ENCODE measurements at regions not wholly inside any gene's neighbourhood (a gene's known extent, or its start where the extent isn't known, plus 50 kb on each side); places are given as distances from the start of the nearest gene placed in this dataset.

DNA sequence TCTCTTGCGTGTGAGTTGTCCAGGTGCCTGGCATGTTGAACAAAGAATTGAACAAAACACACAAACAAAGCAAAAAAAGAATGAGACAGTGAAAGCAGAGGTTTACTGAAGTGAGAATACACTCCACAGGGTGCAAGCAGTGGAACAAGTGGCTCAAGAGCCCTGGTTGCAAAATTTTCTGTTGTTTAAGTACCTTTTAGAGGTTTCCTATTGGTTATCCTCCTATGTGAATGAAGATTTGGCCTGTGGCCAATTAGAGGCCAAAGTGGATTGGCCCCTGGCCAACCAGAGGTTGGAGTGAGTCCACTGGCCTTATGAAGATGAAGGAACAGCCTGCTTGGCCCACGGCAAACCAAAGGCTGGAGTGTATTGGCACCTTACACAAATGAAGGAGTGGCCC is 1188.5 kb upstream of the NRXN1 start:
- DNase-seq = peak; percentile 32 to 46

DNA sequence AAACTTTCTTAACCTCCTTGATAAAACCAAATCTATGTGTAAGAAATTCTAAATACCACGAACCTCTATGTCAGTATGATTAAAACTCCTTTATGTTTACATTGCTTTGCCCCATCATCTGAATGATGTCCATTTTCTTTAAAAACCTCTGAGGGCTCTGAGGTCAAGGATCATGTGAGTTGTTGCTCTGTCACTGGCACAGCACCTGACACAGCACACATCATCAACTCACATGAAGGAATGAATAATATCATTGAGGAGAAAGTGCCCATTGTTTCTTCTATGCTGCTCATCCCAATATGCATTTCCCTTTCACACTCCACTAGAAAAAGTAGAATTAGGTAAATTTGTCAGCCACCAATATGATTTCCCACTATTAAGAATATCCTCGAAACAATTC is 1178.7 kb upstream of the NRXN1 start:
- DNase-seq = no peak

DNA sequence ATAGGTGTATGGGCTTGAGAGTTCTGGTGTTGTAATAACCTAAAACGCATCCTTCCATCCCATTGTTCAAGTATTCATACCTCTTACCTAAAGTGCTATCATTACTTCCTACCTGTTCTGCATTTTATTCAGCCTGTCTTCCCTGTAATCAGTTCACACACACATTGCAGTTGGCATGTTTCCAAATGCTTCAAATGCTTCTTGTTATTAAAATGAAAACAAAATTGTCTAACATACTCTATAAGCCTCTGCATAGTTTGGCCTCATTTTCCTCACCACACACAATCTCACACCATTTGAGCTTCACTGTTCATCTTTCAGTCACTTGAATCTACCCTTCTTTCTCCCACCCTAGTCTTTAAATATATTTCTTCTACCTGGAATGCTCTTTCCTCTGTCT is 1178.2 kb upstream of the NRXN1 start:
- no peak for DNase-seq

DNA sequence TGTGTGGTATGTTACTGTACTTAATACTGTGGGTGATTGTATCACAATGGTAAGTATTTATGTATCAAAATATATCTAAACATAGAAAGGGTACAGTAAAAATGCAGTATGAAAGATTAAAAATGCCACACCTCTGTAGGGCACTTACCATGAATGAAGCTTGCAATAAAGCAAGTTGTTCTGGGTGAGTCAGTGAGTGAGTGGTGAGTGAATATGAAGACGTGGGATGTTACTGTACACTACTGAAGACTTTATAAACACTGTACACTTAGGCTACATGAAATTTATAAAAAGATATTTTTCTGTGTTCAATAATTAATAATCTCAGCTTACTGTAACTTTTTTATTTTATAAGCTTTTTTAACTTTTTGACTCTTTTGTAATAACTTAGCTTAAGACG is 1162.4 kb upstream of the NRXN1 start:
- no peak for DNase-seq

DNA sequence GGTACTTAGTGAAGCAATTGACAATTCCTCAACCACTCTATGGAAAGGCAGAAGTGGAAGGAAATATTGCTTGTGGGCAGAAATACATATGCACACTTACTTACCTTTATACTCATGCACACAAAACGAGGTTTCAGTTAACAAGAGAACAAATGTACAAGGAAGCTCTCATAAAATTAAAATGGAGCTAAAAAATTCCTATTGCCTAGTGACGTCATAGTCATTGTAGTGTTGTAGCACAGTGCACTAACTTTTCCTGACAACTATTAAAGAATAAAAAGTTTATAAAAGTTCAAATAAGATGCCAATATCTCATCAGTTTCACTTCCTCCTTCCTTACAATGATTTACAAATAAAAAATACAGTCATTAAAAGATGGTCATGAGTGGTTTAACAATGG is 1161.9 kb upstream of the NRXN1 start:
- DNase-seq = no peak

DNA sequence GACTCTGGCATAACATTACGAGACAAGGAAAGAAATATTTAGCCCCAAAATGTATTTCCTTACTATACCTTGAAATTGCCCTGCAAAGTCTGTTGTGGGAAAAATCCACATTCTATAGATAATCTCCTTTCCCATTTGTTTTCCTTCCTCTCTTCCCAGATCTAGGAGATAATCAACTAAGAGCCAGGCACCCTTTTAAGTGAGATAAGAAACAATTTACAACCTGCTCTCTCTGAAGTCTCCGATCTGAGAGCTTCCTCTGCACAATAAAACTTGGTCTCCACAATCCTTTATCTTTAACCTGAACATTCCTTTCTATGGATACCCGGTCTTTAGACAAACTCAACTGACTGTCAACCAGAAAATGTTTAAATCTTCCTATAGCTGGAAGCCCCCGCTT is 1160.7 kb upstream of the NRXN1 start:
- DNase-seq = no peak

DNA sequence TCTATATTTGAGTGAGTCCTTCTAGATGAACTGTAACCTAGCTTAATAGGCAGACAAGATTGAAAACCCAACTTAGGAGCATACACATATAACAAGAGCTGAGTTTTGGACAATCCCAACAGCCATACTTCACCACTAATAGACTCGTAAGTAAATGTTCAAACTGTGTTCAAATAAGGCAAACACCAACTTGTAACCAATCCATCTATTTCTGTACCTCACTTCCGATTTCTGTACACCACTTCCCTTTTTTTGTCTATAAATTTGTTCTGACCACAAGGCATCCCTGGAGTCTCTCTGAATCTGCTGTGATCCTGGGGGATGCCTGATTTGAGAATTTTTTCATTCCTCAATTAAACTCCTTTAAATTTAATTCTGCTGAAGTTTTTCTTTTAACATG is 1149.1 kb upstream of the NRXN1 start:
- DNase-seq = no peak

DNA sequence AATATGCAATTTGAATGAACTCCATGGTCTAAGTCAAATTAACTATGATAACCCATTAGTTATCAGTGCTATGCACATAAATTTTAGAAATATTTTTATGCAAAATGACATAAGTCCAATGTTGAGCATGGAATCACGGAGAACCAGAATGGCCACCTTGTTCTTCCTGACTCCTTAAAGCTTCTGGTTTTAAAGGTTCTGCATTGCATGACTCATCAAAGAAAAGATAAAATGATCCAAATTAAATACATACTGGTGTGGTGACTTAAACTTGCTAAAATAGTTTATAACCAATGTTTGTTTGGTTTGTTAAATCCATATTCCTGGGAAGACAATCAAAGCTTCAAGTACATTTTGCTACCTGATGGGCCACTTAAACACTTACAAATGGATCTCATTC is 1146.9 kb upstream of the NRXN1 start:
- DNase-seq = no peak

DNA sequence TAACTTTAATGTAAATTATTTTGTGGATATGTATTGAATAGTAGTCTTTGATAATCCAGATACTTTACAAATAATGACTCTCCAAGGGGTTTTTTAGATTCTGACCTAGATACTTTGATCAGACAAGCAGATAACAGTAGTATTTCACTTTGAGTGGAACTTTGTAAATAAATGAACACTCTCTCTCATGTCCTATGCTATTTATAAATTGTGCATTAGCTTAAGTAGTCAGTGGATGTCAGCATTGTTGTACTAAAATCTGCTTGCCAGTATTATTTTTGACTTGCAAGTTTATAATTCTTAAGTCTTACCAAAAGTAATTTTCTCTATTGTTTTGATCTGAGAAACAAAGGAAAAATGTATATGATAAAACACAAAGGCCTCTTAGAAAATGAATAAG is 1113.1 kb upstream of the NRXN1 start:
- DNase-seq = no peak

DNA sequence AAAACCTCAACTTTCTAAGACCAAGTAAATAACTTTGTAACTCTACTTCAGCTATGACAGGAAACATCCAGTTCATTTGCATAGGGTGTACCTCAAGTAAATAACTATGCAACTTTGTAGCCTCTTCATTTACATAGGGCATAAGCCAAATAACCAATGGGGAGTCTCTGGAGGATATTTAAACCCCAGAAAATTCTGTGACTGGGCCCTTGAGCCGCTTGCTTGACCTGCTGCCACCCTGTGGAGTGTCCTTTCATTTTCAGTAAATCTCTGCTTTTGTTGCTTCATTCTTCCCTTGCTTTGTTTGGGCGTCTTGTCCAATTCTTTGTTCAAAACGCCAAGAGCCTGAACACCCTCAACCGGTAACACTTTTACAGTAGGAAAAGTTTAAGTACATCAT is 1112.7 kb upstream of the NRXN1 start:
- DNase-seq = no peak

DNA sequence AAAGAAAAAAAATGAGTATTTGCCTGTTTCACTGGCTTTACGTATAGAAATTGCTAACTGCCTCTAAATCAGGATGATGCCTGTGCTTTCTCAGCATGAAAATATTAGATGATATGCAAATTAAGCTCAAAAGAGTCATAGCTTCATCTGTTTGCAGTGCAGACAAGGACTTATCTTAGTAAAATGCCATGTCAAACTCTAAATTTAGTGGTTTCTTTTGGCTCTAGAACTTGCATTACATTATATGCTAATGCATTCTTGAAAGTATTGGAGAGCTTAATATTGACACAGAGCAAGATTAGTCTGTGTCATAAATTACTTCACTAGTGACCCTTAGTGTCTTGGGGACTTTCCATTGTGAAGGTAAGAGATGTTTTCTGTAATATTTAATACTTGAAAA is 1109.1 kb upstream of the NRXN1 start:
- DNase-seq = no peak

DNA sequence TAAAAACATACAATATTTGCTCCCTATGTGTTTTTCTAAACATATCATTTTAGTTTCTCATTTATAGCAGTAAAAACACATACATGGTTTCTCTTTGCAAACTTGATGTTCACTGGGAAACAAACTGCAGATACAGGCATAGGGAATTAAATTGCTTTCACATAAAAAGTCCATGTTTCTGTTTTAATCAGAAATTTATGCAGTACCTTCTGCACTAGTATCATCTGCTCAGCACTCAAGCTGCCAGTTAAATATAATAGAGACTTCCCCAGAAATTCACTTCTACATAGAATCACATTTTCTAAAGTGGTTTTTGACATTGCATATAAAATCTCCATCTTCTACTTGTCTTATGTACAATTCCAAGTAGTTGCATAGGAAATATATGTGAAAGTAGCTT is 1107.3 kb upstream of the NRXN1 start:
- DNase-seq = no peak

DNA sequence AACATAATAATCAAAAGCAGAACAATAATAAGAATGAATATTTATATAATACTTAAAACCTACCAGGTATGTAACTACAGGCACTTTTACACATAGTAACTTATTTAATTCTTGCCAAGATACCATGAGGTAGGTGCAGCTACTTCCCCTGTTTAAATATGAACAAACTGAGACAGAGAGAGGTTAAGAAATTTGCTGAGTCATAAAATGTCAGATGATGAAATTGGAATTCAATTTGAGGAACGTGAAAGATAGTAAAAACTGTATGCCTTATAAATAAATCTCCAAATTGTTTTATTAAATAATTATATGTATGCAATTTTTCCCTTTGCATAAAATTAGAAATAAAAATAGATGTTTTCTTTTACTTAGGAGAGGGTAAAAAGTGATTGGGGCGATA is 1103.3 kb upstream of the NRXN1 start:
- no peak for DNase-seq

DNA sequence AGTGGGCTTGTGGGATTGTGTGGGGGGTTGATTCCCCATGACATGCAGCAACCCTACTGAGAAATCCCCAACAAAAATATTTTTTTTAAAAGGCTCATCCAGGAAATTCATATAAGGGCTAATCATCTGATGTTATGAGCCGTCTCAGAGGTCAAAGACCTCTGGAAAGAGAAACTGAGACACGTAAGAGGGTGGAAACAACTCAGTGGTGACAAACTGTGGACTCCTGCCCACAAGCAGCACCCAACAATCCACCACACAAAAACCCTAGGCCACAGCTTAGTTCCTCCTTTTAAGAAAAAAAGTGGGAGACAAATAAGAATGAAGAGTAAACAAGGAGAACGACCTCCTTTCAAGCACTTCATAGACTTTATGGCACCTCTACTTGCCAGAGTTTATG is 1096.1 kb upstream of the NRXN1 start:
- DNase-seq = no peak

DNA sequence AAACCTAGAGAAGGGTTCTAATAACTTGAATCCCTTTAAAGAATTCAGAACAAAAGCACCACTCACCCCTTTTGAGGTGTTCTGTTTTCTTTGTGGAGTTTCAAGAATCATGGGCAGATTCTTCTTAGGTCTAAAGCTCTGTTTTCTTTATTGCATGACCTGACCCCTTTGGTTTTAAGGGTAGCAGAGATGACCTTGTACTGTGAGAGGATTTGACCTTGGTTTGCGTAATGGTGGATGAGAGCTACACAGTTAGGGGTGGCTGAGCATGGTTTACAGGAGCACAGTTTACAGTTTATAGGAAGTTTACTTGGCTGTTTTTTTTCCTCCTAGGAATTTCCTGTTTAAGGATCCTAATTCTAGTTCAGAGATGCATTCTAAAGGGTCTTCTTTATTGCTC is 1095.6 kb upstream of the NRXN1 start:
- no peak for DNase-seq

DNA sequence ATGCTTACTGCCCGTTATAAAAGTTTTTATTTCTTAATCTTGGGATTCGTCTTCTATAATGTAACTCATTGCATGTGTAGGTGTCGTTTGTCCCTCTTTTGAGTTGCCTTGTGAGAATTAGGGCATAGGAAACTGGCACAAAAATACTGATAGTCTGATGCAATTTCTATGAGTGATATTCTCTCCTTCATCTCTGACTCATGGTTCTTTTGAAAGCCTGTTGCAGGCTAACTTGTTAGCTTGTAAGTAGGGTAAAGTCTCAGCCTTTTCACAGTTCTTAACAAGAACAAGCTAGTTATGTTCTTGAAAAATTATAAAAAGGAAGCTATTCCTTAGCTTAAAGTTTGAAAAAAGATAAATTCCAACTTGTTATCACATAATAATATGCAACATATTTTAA is 1085.4 kb upstream of the NRXN1 start:
- DNase-seq = no peak

DNA sequence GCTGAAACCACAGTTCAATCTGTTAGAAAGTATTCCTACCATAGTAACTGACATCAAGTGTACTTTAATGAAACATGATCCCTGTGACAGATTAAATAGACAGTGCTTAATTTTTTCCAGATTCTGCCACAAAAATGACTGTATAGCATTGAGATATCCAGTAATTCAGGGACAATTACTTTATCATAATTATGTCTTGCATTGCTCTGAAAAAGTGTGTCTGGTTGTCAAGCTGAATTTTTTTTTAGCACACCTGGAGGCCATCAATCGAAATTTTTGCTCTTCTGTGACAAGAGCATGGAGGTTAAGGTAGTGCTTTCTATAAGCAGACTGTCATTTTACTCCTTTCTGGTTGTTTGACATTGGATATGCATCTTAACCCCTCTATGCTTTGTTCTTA is 1083.8 kb upstream of the NRXN1 start:
- no peak for DNase-seq

DNA sequence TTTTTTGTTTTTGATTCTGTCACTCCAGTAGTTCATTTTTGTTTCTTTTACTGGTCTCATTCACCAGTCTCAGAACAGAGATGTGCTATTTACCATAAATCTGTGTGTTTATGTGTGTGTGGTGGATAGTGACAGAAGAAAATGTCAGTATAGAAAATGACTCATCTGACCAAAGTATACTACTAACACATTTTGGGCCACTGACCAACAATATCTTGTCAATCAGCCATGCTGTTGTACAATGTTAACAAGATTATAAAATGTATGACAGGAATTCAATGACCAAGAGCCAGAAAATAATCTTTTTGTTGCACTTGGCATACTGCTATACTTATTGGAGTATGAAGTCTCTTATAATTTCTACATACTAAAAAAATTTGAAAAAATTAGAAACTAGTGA is 1081.4 kb upstream of the NRXN1 start:
- DNase-seq = no peak

DNA sequence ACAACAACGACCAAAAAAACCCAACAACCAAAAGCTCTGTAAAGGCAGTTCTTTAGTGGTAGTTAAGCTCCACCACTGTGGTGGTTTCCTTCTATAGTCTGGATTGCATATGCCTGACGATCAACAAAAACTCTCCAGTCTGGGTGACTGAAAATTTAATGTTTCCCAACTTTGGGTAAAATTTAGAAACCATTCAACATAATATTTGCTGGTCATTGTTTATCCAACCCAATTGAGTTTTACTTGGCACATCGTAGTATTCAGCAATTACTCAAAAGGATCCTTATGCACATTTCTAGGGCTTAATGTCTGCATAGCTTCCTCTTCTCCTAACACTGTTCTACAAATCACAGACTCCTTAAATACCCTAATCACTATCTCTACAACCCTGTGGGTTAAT is 1080.2 kb upstream of the NRXN1 start:
- no peak for DNase-seq

DNA sequence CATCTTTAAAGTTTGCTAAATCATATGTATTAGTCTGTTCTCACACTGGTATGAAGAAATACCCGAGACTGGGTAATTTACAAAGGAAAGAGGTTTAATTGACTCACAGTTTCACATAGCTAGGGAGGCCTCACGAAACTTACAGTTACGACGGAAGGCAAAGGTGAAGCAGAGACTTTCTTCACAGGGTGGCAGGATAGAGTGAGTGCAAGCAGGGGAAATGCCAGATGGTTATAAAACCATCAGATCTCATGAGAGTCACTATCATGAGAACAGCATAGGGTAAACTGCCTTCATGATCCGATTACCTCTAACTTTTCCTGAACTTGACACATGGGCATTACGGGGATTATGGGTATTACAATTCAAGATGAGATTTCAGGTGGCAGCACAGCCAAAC is 1075.2 kb upstream of the NRXN1 start:
- no peak for DNase-seq

DNA sequence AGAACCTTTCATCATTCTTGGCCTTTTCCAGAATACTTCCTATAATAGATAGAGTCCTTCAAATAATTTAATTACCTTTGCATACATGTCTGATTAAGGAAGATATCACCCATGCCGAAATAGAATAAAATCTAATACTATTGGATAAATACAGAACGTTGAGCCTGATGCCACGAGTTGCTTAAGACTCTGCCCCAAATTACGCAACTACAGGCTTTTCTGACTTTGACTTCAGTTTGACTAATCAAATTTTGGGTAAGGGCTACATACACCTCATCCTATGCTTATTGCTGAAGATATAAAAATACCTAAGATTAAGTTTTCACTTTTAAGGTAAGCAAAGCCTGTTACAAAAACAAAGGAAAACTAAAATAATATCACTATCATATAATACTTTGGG is 1065.1 kb upstream of the NRXN1 start:
- DNase-seq = no peak

DNA sequence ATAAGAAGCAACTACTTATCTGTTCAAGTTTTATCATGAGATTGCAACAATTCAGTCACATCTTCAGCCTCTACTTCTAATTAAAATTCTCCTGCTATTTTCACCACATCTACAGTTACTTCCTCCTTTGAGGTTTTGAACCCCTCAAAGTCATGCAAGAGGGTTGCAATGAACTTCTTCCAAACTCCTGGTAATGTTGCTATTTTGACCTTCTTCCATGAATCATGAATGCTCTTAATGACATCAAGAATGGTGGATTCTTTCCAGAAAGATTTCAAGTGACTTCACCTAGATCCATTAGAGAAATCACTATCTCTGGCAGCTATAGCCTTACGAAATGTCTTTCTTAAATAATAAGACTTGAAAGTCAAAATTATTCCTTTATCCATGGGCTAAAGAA is 1052.8 kb upstream of the NRXN1 start:
- no peak for DNase-seq

DNA sequence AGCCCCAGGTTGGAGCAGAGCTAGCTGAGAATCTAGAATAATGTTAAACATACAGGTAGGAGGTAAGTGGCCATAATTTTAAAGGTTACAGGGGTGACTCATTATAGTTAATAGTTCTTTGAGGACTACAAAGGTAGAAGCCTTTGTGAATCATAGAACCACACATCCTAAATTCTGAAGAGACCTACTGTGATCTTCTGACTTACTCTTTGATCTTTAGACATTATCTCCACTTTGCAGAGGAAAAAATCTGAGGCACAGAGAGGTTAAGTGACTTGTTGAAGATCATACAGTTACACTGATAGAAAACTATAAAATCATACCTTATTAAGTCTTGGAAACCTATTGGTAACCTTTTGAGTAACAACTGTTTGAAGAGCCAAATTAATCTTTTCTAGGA is 1051.3 kb upstream of the NRXN1 start:
- no peak for DNase-seq

DNA sequence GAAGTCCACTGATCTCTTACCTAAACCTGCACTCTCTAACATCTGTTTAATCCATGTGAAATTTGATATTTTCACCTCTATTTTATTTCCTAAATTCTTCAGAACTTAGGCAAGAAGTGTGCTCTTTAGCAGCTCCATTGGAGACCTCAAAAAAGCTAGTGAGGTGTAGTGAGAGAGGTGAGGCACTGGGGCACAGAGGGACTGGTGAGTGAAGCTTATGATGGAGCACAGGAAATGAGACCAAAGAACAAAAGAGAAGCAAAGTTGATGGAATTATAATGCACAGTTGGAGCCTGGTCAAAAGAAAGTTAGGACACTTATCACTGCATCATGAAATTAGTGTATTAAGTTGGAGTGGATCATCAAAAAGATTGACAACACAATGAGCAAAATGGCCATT is 1050.7 kb upstream of the NRXN1 start:
- DNase-seq = no peak

DNA sequence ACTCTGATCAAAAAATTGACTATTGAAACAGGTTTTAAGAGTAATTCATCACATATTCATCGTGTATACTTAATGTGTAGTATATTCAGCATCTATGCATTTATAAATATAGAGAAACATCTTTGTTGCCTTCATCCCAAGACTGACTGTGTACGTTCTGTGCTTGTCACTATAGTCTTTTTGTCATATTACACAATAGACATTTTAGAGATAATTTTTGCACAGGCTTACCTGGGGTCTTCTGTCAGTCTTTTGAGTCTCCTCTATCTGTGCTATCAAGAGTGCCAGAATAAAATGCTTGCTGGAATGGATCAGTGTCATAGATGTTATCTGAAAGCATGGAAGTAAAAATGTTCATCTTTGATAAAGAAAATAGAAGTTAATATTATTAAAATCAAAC is 1047.7 kb upstream of the NRXN1 start:
- DNase-seq = no peak

DNA sequence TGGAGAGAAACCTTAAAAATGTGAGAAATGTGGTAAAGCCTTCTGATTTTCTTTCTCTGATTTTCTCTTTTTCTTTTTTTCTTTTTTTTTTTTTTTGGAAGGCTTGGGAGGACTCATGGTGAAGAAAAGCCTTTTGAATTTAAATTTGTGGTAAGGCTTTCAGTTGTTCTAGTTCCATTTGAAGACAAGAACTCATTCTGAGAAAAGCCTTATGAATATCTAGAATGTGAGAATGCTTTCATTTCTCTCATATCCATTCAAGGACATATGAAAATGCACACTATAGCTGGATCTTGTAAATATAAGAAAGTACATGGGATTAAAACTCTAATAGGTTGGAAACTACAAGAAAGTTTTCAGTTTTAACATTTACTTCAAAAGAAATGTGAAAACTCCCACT is 1045.2 kb upstream of the NRXN1 start:
- DNase-seq = no peak
